HG03575 (cell line): ENCODE measurements at regions not wholly inside any gene's neighbourhood (a gene's known extent, or its start where the extent isn't known, plus 50 kb on each side); places are given as distances from the start of the nearest gene placed in this dataset.
A peak's percentile ranks its signal among the peaks of the same experiment; 100 is the strongest.
"Not testable (repeated sequence)": the region's sequence is repeated elsewhere in the genome, so short reads cannot be mapped to it uniquely, and the experiment has no call there.

Experiments
- ATAC-seq: cut with Tn5 transposase; IDR thresholded peaks from one replicate; pipeline ENCODE4 v1.9.1; 2021; ENCODE audit not compliant: unreplicated experiment, insufficient number of reproducible peaks, low FRiP score; ENCODE audit errors: extremely low read depth

DNA sequence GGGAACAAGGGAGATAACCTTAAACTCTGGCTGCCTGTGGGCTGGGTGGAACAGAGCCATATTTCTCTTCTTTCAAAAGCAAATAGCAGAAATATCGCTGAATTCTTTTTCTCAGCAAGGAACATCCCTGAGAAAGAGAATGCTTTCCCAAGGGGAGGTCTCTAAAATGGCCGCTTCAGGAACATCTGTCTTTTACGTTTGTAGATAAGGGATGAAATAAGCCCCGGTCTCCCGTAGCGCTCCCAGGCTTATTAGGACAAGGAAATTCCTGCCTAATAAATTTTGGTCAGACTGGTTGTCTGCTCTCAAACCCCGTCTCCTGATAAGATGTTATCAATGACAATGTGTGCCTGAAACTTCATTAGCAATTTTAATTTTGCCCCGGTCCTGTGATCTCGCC is 340.6 kb upstream of the IGFBP3 start:
- ATAC-seq: not testable (repeated sequence)

DNA sequence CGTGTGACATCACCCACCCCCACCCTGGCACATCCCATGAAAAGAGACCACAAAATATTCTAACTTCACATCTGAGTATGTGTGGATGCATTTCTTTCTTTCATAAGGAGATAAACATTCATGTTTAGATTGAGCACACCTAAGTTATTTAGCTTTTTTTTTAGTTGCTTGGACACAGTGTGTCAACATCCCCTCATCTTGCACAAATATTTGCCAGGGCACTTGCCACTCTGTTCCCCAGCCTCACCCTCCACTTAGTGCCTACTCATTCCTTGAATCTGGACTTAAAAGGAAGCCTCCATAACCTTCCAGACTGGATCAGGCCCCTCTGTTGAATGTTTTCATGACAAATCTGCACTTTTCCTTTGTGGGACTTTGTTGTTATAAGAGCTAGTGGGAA is 338.9 kb upstream of the IGFBP3 start:
- no peak for ATAC-seq

DNA sequence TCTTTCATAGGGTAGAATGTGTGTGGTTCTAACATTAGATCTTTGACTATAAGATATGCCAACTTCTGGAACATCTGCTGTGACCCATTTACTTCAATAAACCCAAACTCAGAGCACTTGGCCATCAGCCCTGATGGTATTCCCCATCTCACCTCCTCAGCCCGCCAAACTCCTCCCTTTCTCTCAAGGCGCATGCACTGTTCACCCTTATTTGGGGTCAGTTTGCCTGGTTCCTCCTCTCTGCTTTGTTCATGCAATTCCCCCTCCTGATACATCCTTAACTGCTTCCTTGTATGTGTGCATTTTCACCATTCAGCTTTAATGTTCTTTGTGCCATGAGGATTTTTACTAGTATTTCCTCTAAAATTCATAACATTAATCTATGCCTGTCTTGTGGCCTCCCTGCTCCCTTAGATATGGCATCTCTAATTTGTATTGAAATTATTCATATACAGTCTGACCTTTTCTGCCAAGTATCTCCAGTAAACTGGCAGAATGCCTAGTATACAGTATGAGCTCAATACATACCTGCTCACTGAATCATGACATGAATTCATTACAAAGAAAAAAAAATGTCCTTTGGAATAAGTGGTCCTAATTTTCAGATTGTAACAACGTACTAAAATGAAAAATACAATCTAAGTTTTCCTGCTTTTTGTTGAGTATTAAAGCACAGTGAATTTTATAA is 336.8 kb upstream of the IGFBP3 start:
- ATAC-seq: no peak

DNA sequence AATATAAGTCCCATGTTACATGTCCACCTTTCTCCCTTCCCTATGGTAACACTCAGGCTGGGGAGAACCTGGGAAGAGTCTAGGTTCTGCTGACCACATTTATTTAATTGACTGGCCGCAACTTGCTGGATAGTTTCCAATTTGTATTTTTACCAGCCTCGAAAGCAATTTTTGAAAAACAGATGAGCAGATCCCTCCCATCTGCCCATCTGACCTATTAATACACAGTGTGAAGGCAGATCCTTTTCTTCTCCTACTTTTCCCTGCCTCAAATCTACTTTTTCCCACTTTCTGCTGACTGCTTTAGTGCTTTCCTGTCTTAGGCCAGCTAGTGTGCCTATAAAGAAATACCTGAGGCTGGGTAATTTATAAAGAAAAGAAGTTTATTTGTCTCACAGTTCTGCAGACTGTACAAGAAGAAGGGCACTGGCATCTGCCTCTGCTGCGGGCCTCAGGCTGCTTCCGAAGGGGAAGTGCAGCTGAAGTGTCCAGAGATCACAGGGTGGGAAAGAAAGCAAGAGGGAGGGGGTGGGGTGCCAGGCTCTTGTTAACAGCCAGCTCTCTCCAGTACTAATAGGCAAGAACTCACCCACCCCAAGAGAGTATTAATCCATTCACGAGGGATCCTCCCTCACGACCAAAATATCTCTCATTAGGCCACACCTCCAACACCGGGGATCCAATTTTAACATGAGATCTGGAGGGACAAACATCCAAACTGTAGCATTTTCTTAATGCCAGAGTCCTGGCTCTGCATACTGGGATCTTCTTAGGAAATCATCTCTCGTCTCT is 336.0 kb upstream of the IGFBP3 start:
- no peak for ATAC-seq

DNA sequence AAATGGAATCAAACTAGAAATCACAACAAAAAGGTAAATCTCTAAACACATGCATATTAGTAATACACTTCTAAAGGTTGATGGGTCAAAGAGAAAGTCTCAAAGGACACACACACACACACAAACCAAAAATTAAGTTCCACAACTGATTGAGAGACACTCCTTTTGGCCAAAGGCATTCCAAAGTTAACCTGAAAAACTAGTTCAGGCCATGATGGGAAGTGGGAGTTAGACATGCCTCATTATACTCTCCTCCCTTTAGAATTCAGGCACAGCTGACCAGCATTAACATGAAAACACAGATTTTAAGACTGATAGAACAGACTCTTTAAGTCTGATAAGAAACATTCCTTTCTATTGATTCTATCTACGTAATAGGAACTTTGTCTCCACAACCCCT is 332.4 kb upstream of the IGFBP3 start:
- ATAC-seq: no peak

DNA sequence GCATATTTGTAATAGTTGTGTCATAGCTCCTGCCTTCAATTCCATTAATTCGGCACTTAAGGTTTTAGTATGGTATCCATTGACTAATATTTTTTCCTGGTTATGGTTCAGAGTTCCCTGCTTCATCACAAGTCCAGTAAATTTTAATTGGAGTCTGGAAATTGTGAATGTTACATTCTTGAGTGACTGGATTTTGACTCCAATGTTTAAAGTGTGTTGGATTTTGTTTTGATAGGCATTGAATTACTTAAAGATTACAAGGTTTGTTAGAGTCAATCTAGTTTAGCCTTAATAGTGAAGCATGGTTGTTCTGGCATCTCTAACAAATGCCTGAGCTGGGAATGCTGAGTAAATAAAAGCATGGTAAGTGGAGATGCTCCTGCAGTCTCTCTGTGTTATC is 326.6 kb upstream of the IGFBP3 start:
- no peak for ATAC-seq

DNA sequence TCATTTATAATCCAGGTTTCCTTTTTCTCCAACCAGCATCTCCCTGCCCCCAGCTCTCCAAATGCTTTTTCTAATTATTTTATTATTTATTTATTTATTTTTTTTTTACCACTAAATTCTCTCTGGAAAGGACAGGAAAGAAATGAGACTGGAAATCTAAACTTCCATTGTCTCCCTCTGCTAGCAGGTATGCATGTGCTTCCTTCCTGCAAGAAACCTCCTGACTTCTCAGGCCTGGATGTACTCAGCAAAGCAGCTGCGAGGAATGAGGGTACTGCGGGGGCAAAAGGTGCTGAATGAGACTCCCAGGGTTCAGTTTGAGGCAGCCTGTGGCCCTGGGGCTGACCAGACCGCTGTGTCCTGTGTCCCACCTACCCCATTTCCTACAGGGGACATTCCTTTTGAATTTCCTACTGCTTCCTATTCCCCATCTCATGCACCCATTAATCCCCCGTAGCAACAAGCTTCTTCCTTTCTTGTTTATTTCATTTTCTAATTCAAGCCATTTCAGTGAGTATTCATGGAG is 324.6 kb upstream of the IGFBP3 start:
- ATAC-seq: no peak

DNA sequence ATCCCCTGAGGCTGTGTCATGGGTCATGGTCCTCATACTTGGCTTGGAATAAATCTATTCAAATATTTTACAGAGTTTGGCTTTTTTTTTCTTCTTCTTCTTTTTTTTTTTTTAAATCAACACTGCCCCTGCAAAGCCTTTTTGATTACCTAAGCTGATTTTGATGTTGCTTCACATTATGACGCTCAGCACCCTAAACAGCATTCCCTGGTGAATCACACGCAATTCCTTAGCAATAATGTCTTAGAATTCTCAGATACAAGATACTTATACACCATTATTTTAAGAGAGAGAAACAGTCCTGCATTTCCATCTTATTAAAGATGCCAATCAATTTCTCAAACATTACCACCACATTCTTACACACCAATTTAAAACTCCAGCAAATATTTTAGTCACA is 323.7 kb upstream of the IGFBP3 start:
- no peak for ATAC-seq

DNA sequence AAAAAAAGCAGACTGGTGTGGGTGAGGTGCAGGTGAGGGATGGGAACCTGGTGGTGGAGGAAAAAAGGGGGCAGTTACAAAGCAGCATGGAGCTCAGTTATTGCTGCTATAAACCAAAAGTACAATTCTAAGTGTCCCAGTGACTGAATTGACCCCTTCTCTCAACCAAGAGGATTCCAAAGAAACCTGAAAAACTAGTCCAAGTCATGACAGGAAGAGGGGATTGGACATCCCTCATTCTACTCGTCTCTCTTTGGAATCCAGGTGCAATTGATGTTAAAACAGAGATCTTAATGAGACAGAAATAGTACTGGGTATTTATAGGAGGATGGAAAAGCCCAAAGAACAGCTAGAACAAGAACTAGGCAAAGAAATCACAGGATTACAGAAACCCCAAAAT is 322.3 kb upstream of the IGFBP3 start:
- no peak for ATAC-seq

DNA sequence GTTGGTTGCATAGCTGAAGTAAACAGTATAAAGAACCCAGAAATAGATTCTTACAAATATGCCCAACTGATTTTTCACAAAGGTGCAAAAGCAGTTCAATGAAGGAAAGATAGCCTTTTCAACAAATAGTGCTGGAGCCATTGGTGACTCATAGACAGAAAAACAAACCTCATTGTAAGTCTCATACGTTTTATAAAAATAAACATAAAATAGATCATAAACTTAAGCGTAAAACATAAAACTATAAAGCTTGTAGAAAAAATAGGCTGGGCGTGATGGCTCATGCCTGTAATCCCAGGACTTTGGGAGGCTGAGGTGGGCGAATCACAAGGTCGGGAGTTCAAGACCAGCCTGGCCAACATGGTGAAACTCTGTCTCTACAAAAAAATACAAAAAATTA is 318.8 kb upstream of the IGFBP3 start:
- no peak for ATAC-seq

DNA sequence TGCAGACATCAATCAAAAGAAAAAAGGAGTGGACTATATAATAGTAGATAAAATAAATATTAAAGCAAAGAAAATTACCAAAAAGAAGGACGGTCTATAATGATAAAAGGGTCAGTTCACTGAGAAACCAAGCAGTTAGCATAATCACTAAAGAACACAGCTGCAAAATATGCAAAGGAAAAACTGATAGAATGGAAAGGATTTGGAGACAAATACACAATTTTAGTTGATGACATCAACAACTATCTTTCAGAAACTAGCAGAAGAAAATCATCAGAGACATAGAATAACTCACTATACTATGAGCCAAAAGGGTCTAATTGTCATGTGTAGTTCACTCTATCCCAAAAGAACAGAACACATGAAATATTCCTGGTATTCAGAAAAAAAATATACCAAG is 316.4 kb upstream of the IGFBP3 start:
- no peak for ATAC-seq

DNA sequence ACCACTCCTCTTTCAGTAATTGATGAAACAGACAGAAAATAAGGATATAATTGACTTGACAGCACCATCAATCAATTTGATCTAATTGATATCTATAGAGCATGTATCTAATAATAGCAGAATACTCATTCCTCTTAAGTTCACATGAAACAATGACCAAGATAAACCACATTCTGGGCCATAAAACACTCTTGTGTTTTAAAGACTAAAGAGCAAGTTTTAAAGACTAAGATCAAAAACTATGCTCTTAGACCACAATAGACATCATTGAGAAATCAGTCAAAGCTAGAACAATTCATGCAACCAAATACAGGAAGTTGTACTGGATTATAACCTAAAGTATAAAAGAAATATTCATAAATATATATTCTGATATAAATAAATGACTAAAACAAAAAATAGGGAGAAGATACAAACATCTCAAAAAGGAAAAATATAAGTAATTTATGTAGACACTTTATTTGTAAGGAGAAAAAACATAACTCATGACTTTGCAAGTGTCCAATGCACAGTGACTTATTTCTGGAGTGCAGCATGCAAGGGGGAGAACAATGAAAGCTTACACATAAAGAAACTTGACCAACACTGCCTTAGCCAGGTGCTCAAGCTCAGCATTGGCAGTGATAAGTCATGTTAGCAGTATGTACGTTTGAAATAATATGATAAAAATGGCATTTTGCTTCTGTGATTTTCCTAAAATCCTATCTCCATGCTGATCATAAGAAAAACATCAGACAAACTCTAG is 312.7 kb upstream of the IGFBP3 start:
- peak; percentile 56 for ATAC-seq

DNA sequence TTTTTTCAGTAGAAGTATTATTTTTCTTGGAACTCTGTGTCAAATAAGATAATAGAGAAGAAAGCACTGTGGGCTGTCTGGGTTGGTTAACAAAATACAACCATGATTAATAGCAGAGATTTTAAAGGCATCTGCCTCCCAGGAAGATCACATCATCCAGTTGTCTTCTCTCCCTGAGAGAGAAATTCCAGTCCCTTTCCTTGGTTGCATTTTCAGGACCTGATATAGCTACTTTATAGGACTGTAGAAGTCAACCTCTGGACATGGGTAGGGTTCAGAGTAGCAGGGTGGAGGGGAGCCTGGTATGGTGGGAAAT is 309.9 kb upstream of the IGFBP3 start:
- no peak for ATAC-seq

DNA sequence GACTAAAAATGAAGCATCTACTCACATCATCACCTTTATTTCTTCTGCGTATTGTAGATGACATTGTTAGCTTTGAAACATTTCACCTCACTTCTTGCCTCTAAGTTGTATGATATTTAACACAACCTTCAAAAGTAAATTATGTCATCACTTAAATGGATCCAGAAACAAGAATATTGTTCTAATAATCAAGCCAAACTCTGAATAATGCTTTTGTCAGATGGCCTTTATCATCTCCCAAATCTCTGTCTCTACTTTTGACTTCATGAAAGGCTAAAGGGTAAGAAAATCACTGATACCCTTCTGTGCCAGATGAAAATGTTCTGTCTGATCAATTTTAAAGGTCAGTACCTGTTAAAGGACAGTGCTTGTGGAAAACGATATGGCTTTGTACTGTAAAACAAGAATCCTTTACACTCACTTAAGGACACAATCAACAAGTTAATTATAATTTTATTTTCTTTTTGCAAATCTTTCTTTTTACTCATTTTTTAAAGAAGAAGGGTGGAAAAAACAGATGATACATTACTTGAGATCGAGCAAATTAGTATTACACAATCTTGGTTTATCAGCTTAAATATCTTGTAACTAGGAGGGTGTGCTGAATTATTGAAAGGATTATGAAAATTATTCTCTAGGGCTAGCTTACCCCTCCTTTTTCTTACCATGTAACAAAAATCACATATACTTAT is 309.4 kb upstream of the IGFBP3 start:
- ATAC-seq: no peak

DNA sequence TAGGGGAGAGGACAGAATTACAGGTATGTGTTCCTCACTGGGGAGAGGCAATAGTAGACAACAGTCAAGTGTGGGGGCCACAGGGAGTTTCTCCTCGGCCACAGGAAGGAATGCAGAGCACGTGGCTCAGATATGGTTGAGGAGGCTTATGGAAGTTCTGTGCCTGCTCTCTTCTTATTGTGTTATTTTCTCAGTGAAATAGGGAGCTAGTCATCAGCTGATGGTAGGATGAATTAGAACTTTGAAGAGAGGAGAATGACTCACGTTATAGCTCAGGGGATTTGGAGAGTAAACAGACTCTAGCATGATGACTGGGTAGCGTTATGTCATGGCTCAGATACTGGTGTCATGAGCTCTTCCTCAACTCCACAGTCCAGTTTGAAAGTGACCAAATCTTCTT is 308.3 kb upstream of the IGFBP3 start:
- ATAC-seq: no peak

DNA sequence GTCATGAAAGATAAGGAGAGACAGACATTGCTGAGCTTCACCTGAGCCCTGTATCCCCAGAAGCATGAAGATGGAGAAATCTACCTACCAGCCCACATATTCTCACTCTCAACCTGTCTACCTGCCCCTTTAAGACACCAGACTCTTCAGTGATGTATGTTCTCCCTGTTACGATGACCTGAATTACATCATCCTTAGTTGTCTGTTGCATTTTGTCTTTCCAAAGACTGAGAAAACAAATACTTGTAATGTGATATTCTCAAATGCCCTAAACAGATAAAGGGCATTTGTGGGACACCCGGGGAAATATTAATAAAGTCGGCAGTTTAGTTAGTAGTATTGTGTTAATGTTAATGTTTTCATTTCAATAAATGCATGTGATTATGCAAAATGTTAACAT is 305.8 kb upstream of the IGFBP3 start:
- no peak for ATAC-seq

DNA sequence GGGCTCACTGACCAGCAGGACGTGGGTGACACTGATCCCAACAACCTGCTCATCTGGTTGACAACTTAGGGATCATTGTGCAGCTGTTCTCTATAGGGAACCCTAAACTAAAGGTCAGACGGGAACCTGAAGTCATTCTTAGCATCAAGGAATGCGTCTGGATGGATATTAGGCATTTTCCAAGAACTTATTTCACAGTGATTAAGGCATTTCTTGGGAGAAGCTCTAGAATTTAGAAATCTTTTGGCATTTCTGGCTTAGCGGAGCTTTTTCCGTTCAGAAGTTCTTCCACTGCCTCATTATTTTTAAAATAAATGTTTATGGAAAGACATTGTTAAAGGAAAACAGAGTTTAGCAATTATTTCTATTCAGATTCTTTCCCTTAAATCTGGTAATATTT is 303.3 kb upstream of the IGFBP3 start:
- no peak for ATAC-seq

DNA sequence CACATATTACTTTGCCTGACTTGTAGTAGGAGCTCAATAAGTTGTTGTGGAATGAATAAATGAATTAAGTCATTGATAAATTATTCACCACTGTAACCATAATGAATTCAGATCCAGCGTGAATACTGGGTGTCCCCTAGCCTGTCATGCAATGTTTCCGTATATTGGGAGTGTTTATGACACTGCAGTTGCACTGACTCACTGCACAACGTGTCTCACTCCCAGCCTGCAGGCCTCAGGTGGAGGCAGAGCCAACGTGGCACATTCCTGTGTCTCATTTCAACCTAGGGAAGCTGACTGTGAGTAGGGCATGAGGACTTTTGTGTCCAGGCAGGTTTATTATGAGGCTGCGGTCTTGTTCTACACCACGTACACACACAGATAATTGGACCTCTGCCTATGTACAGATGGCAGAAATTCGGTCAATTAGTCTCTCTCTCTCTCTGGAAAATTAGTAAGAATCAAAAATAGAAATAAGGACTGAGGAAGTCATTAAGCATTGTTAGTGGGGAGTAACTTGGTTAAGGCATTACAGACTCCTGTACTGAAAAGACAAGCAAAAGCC is 299.1 kb upstream of the IGFBP3 start:
- no peak for ATAC-seq
